ENCODE measurements at regions not wholly inside any gene's neighbourhood (a gene's known extent, or its start where the extent isn't known, plus 50 kb on each side); places are given as distances from the start of the nearest gene placed in this dataset.

DNA sequence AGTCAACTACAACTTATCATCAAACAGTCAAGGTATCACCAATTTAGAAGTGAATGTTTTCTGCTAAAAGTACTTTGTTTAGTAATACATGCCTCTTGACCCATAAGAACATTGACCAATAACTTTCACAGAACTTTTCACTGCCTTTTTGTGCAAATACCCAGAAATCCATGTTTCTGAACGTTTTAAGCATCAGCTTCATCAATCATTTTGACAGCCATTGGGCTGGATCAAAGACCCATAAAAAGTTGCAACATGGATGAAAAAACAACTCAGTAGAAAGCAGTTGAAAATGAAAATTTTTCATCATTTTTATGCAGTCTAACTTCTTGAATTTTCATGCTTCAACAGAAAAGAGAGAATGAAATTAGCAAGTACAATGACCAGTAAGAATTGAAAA, 466.7 kb downstream of the TRAM1L1 start (continued):
- TF ChIP-seq, protein P1, sequence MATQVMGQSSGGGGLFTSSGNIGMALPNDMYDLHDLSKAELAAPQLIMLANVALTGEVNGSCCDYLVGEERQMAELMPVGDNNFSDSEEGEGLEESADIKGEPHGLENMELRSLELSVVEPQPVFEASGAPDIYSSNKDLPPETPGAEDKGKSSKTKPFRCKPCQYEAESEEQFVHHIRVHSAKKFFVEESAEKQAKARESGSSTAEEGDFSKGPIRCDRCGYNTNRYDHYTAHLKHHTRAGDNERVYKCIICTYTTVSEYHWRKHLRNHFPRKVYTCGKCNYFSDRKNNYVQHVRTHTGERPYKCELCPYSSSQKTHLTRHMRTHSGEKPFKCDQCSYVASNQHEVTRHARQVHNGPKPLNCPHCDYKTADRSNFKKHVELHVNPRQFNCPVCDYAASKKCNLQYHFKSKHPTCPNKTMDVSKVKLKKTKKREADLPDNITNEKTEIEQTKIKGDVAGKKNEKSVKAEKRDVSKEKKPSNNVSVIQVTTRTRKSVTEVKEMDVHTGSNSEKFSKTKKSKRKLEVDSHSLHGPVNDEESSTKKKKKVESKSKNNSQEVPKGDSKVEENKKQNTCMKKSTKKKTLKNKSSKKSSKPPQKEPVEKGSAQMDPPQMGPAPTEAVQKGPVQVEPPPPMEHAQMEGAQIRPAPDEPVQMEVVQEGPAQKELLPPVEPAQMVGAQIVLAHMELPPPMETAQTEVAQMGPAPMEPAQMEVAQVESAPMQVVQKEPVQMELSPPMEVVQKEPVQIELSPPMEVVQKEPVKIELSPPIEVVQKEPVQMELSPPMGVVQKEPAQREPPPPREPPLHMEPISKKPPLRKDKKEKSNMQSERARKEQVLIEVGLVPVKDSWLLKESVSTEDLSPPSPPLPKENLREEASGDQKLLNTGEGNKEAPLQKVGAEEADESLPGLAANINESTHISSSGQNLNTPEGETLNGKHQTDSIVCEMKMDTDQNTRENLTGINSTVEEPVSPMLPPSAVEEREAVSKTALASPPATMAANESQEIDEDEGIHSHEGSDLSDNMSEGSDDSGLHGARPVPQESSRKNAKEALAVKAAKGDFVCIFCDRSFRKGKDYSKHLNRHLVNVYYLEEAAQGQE (IDR thresholded peaks at IDR 0.05; ENCODE audit: borderline replicate concordance in 1 of 2, low read depth in 1 of 2, low read length in 2 of 2) = no peak
- TF ChIP-seq IKZF1 (IDR thresholded peaks at IDR 0.05) (no peak), ZFP36L2 (CRISPR knock-in tag; IDR thresholded peaks at IDR 0.05) (no peak), ZNF331 (CRISPR knock-in tag; IDR thresholded peaks at IDR 0.05) (no peak), ZNF34 (CRISPR knock-in tag; IDR thresholded peaks at IDR 0.05; ENCODE audit: borderline replicate concordance) (no peak), NR2F1 (CRISPR knock-in tag; IDR thresholded peaks at IDR 0.05) (no peak), HOXA5 (CRISPR knock-in tag; IDR thresholded peaks at IDR 0.05) (no peak), HES4 (CRISPR knock-in tag; IDR thresholded peaks at IDR 0.05; ENCODE audit: borderline replicate concordance) (no peak), SRY (CRISPR knock-in tag; IDR thresholded peaks at IDR 0.05) (no peak), PITX1 (CRISPR knock-in tag; IDR thresholded peaks at IDR 0.05) (no peak), PHF8 (CRISPR knock-in tag; IDR thresholded peaks at IDR 0.05) (no peak), ZSCAN20 (CRISPR knock-in tag; IDR thresholded peaks at IDR 0.05; ENCODE audit: borderline replicate concordance) (no peak)
- TF ChIP-seq, protein P2, sequence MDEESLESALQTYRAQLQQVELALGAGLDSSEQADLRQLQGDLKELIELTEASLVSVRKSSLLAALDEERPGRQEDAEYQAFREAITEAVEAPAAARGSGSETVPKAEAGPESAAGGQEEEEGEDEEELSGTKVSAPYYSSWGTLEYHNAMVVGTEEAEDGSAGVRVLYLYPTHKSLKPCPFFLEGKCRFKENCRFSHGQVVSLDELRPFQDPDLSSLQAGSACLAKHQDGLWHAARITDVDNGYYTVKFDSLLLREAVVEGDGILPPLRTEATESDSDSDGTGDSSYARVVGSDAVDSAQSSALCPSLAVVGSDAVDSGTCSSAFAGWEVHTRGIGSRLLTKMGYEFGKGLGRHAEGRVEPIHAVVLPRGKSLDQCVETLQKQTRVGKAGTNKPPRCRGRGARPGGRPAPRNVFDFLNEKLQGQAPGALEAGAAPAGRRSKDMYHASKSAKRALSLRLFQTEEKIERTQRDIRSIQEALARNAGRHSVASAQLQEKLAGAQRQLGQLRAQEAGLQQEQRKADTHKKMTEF (CRISPR knock-in tag; IDR thresholded peaks at IDR 0.05) = no peak
- TF ChIP-seq, protein P3, sequence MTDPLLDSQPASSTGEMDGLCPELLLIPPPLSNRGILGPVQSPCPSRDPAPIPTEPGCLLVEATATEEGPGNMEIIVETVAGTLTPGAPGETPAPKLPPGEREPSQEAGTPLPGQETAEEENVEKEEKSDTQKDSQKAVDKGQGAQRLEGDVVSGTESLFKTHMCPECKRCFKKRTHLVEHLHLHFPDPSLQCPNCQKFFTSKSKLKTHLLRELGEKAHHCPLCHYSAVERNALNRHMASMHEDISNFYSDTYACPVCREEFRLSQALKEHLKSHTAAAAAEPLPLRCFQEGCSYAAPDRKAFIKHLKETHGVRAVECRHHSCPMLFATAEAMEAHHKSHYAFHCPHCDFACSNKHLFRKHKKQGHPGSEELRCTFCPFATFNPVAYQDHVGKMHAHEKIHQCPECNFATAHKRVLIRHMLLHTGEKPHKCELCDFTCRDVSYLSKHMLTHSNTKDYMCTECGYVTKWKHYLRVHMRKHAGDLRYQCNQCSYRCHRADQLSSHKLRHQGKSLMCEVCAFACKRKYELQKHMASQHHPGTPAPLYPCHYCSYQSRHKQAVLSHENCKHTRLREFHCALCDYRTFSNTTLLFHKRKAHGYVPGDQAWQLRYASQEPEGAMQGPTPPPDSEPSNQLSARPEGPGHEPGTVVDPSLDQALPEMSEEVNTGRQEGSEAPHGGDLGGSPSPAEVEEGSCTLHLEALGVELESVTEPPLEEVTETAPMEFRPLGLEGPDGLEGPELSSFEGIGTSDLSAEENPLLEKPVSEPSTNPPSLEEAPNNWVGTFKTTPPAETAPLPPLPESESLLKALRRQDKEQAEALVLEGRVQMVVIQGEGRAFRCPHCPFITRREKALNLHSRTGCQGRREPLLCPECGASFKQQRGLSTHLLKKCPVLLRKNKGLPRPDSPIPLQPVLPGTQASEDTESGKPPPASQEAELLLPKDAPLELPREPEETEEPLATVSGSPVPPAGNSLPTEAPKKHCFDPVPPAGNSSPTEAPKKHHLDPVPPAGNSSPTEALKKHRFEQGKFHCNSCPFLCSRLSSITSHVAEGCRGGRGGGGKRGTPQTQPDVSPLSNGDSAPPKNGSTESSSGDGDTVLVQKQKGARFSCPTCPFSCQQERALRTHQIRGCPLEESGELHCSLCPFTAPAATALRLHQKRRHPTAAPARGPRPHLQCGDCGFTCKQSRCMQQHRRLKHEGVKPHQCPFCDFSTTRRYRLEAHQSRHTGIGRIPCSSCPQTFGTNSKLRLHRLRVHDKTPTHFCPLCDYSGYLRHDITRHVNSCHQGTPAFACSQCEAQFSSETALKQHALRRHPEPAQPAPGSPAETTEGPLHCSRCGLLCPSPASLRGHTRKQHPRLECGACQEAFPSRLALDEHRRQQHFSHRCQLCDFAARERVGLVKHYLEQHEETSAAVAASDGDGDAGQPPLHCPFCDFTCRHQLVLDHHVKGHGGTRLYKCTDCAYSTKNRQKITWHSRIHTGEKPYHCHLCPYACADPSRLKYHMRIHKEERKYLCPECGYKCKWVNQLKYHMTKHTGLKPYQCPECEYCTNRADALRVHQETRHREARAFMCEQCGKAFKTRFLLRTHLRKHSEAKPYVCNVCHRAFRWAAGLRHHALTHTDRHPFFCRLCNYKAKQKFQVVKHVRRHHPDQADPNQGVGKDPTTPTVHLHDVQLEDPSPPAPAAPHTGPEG (CRISPR knock-in tag; IDR thresholded peaks at IDR 0.05) = no peak
- TF ChIP-seq, protein P4, sequence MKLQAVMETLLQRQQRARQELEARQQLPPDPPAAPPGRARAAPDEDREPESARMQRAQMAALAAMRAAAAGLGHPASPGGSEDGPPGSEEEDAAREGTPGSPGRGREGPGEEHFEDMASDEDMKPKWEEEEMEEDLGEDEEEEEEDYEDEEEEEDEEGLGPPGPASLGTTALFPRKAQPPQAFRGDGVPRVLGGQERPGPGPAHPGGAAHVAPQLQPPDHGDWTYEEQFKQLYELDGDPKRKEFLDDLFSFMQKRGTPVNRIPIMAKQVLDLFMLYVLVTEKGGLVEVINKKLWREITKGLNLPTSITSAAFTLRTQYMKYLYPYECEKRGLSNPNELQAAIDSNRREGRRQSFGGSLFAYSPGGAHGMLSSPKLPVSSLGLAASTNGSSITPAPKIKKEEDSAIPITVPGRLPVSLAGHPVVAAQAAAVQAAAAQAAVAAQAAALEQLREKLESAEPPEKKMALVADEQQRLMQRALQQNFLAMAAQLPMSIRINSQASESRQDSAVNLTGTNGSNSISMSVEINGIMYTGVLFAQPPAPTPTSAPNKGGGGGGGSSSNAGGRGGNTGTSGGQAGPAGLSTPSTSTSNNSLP (IDR thresholded peaks at IDR 0.05; ENCODE audit: low read depth, low read length) = no peak

All from HepG2 (cell line).